ENCODE measurements at regions not wholly inside any gene's neighbourhood (a gene's known extent, or its start where the extent isn't known, plus 50 kb on each side); places are given as distances from the start of the nearest gene placed in this dataset.
"Not testable (repeated sequence)": the region's sequence is repeated elsewhere in the genome, so short reads cannot be mapped to it uniquely, and the experiment has no call there.

GRCh38 chr16:16559179-16559740 lies 180.3 kb downstream of the NPIPA7 start:
- not testable (repeated sequence) for H3K27ac ChIP-seq; DNase-seq (ENCODE audit: low read depth, low spot score)

- not testable (repeated sequence) for H3K27ac ChIP-seq; DNase-seq (ENCODE audit: low read depth, low spot score)
Observed at GRCh38 chr16:16561532-16561931, 182.6 kb downstream of the NPIPA7 start.

- not testable (repeated sequence) for DNase-seq (ENCODE audit: low read depth, low spot score); H3K27ac ChIP-seq
Observed at GRCh38 chr16:16563962-16564361, 185.0 kb downstream of the NPIPA7 start.

- not testable (repeated sequence) for DNase-seq (ENCODE audit: low read depth, low spot score); H3K27ac ChIP-seq
Observed at GRCh38 chr16:16565326-16565725, 186.4 kb downstream of the NPIPA7 start.

GRCh38 chr16:16570055-16570454 lies 191.1 kb downstream of the NPIPA7 start:
- not testable (repeated sequence) for H3K27ac ChIP-seq

GRCh38 chr16:16570874-16571273 lies 191.9 kb downstream of the NPIPA7 start:
- DNase-seq (ENCODE audit: low read depth, low spot score); H3K27ac ChIP-seq: not testable (repeated sequence)

More at GRCh38 chr16:16570055-16570454, 191.1 kb downstream of the NPIPA7 start:
- not testable (repeated sequence) for DNase-seq (ENCODE audit: low read depth, low spot score)

GRCh38 chr16:16572130-16572774 lies 193.3 kb downstream of the NPIPA7 start:
- not testable (repeated sequence) for DNase-seq (ENCODE audit: low read depth, low spot score); H3K27ac ChIP-seq

- not testable (repeated sequence) for DNase-seq (ENCODE audit: low read depth, low spot score); H3K27ac ChIP-seq
Observed at GRCh38 chr16:16577062-16577461, 198.1 kb downstream of the NPIPA7 start.

- DNase-seq (ENCODE audit: low read depth, low spot score) = no peak
- H3K27ac ChIP-seq = no peak overlapping the region
Observed at GRCh38 chr16:16578701-16579100, 199.8 kb downstream of the NPIPA7 start.

- not testable (repeated sequence) for DNase-seq (ENCODE audit: low read depth, low spot score)
Observed at GRCh38 chr16:16582916-16583315, 204.0 kb downstream of the NPIPA7 start.

GRCh38 chr16:16586073-16586651 lies 207.2 kb downstream of the NPIPA7 start:
- DNase-seq (ENCODE audit: low read depth, low spot score) = not testable (repeated sequence)

More at GRCh38 chr16:16582916-16583315, 204.0 kb downstream of the NPIPA7 start:
- not testable (repeated sequence) for H3K27ac ChIP-seq

GRCh38 chr16:16586969-16587368 lies 208.0 kb downstream of the NPIPA7 start:
- DNase-seq (ENCODE audit: low read depth, low spot score); H3K27ac ChIP-seq: not testable (repeated sequence)

More at GRCh38 chr16:16586073-16586651, 207.2 kb downstream of the NPIPA7 start:
- not testable (repeated sequence) for H3K27ac ChIP-seq

- H3K27ac ChIP-seq; DNase-seq (ENCODE audit: low read depth, low spot score): not testable (repeated sequence)
Observed at GRCh38 chr16:16588436-16588835, 209.5 kb downstream of the NPIPA7 start.

- not testable (repeated sequence) for DNase-seq (ENCODE audit: low read depth, low spot score); H3K27ac ChIP-seq
Observed at GRCh38 chr16:16590654-16591318, 211.8 kb downstream of the NPIPA7 start.

- not testable (repeated sequence) for DNase-seq (ENCODE audit: low read depth, low spot score); H3K27ac ChIP-seq
Observed at GRCh38 chr16:16593156-16593863, 214.4 kb downstream of the NPIPA7 start.

GRCh38 chr16:16595029-16595718 lies 216.2 kb downstream of the NPIPA7 start:
- H3K27ac ChIP-seq; DNase-seq (ENCODE audit: low read depth, low spot score): not testable (repeated sequence)

GRCh38 chr16:16601239-16601638 lies 222.3 kb downstream of the NPIPA7 start:
- H3K27ac ChIP-seq; DNase-seq (ENCODE audit: low read depth, low spot score): not testable (repeated sequence)

- DNase-seq (ENCODE audit: low read depth, low spot score); H3K27ac ChIP-seq: not testable (repeated sequence)
Observed at GRCh38 chr16:16607401-16608082, 228.6 kb downstream of the NPIPA7 start.

GRCh38 chr16:16609627-16610026 lies 230.7 kb downstream of the NPIPA7 start:
- not testable (repeated sequence) for H3K27ac ChIP-seq; DNase-seq (ENCODE audit: low read depth, low spot score)

All from epithelial cell of prostate (primary cell).